HEK293 (cell line): ENCODE measurements at regions not wholly inside any gene's neighbourhood (a gene's known extent, or its start where the extent isn't known, plus 50 kb on each side); places are given as distances from the start of the nearest gene placed in this dataset.

ENCODE experiments used
- CTCF ChIA-PET: fragments of 350-600 bp; formaldehyde crosslinking; extraction: SDS; loops from one replicate; lab custom pipeline; 2021; ENCODE audit warnings: antibody characterized with exemption; lab: Yijun Ruan, JAX
- POLR2A ChIA-PET: fragments of 300-600 bp; formaldehyde crosslinking; extraction: SDS; loops from one replicate; lab custom pipeline; 2020; ENCODE audit warnings: antibody characterized with exemption, inconsistent platforms; lab: Yijun Ruan, JAX
- H3K27ac ChIP-seq: fragments of 200-500 bp; sonication (Bioruptor generic); 2 replicates; pipeline ENCODE4 v1.5.1; 2014; ENCODE audit warnings: low read depth, low read length, control low read depth, inconsistent platforms; ENCODE audit errors: extremely low read depth
- H3K36me3 ChIP-seq, 2 experiments: fragments of 200-500 bp in 1 of 2; sonication (Bioruptor generic) in 1 of 2; 1 replicate in 1 of 2; 2 replicates in 1 of 2; pipeline ENCODE4 v1.5.1; 2014 to 2017; ENCODE audit warnings: inconsistent platforms in 2 of 2, low read length in 2 of 2; ENCODE audit not compliant: control insufficient read depth in 2 of 2, insufficient read depth in 1 of 2
- H3K4me1 ChIP-seq: fragments of 200-500 bp; sonication (Bioruptor generic); 2 replicates; pipeline ENCODE4 v1.5.1; 2014; ENCODE audit warnings: mild to moderate bottlenecking, low read length, inconsistent platforms; ENCODE audit not compliant: control insufficient read depth, insufficient read depth
- H3K4me3 ChIP-seq: 2 replicates; pipeline ENCODE4 v1.5.1; 2011; ENCODE audit warnings: low read depth, mild to moderate bottlenecking, control low read depth, low read length, moderate library complexity
- H3K9me3 ChIP-seq: fragments of 200-500 bp; sonication (Bioruptor generic); 2 replicates; pipeline ENCODE4 v1.5.1; 2014; ENCODE audit warnings: low read depth, low read length, inconsistent platforms; ENCODE audit not compliant: control insufficient read depth, insufficient read depth
- HOXA7 ChIP-seq: sonication (generic); formaldehyde crosslinking; IDR thresholded peaks from 2 replicates; pipeline ENCODE4 v1.8.1; 2022; ENCODE audit warnings: missing genetic modification reagents, borderline replicate concordance
- RBAK ChIP-seq: fragments of 450-650 bp; formaldehyde crosslinking; IDR thresholded peaks from 2 replicates; pipeline ENCODE4 v1.5.1; 2016; ENCODE audit warnings: missing biosample characterization, missing genetic modification characterization
- REPIN1 ChIP-seq: fragments of 450-650 bp; formaldehyde crosslinking; IDR thresholded peaks from 2 replicates; pipeline ENCODE4 v1.5.1; 2017; ENCODE audit warnings: missing biosample characterization, missing genetic modification characterization, low read depth
- ZBTB21 ChIP-seq: fragments of 450-650 bp; formaldehyde crosslinking; IDR thresholded peaks from 2 replicates; pipeline ENCODE4 v1.5.1; 2017; ENCODE audit warnings: missing biosample characterization, missing genetic modification characterization
- ZNF132 ChIP-seq: fragments of 450-650 bp; formaldehyde crosslinking; IDR thresholded peaks from 2 replicates; pipeline ENCODE4 v1.5.1; 2017; ENCODE audit warnings: missing biosample characterization, missing genetic modification characterization, borderline replicate concordance
- ZNF138 ChIP-seq: fragments of 450-650 bp; formaldehyde crosslinking; IDR thresholded peaks from 2 replicates; pipeline ENCODE4 v1.5.1; 2016; ENCODE audit warnings: missing biosample characterization, missing genetic modification characterization, borderline replicate concordance
- ZNF311 ChIP-seq: fragments of 450-650 bp; formaldehyde crosslinking; IDR thresholded peaks from 2 replicates; pipeline ENCODE4 v1.5.1; 2017; ENCODE audit warnings: missing biosample characterization, missing genetic modification characterization, borderline replicate concordance
- ZNF324 ChIP-seq: fragments of 450-650 bp; formaldehyde crosslinking; IDR thresholded peaks from 2 replicates; pipeline ENCODE4 v1.5.1; 2016; ENCODE audit warnings: missing biosample characterization, missing genetic modification characterization
- ZNF416 ChIP-seq: fragments of 450-650 bp; formaldehyde crosslinking; IDR thresholded peaks from 2 replicates; pipeline ENCODE4 v1.5.1; 2016; ENCODE audit warnings: missing biosample characterization, missing genetic modification characterization
- ZNF621 ChIP-seq: fragments of 450-650 bp; formaldehyde crosslinking; IDR thresholded peaks from 2 replicates; pipeline ENCODE4 v1.5.1; 2017; ENCODE audit warnings: missing biosample characterization, missing genetic modification characterization
- ZNF629 ChIP-seq: fragments of 450-650 bp; formaldehyde crosslinking; IDR thresholded peaks from 2 replicates; pipeline ENCODE4 v1.5.1; 2017; ENCODE audit warnings: missing biosample characterization, missing genetic modification characterization
- ZNF677 ChIP-seq: fragments of 450-650 bp; IDR thresholded peaks from 2 replicates; pipeline ENCODE4 v1.5.0; 2018; ENCODE audit warnings: missing biosample characterization, mild to moderate bottlenecking, missing genetic modification characterization, moderate library complexity
- ZSCAN16 ChIP-seq: fragments of 450-650 bp; formaldehyde crosslinking; IDR thresholded peaks from 2 replicates; pipeline ENCODE4 v1.5.1; 2016; ENCODE audit warnings: missing biosample characterization, missing genetic modification characterization
- TF ChIP-seq, protein P1 (sequence below): fragments of 450-650 bp; formaldehyde crosslinking; IDR thresholded peaks from 2 replicates; pipeline ENCODE4 v1.5.1; 2016; ENCODE audit warnings: missing biosample characterization, missing genetic modification characterization, borderline replicate concordance
- TF ChIP-seq, protein P2 (sequence below): fragments of 450-650 bp; formaldehyde crosslinking; IDR thresholded peaks from 2 replicates; pipeline ENCODE4 v1.5.0; 2017; ENCODE audit warnings: missing biosample characterization, missing genetic modification characterization, borderline replicate concordance
- TF ChIP-seq, protein P3 (sequence below): fragments of 450-650 bp; formaldehyde crosslinking; IDR thresholded peaks from 2 replicates; pipeline ENCODE4 v1.5.1; 2016; ENCODE audit warnings: missing biosample characterization, missing genetic modification characterization
- TF ChIP-seq, protein P4 (sequence below): fragments of 450-650 bp; IDR thresholded peaks from 2 replicates; pipeline ENCODE4 v1.5.1; 2018; ENCODE audit warnings: missing biosample characterization, mild to moderate bottlenecking, missing genetic modification characterization
- TF ChIP-seq, protein P5 (sequence below): fragments of 450-650 bp; formaldehyde crosslinking; IDR thresholded peaks from 2 replicates; pipeline ENCODE4 v1.5.1; 2016; ENCODE audit warnings: missing biosample characterization, missing genetic modification characterization

DNA sequence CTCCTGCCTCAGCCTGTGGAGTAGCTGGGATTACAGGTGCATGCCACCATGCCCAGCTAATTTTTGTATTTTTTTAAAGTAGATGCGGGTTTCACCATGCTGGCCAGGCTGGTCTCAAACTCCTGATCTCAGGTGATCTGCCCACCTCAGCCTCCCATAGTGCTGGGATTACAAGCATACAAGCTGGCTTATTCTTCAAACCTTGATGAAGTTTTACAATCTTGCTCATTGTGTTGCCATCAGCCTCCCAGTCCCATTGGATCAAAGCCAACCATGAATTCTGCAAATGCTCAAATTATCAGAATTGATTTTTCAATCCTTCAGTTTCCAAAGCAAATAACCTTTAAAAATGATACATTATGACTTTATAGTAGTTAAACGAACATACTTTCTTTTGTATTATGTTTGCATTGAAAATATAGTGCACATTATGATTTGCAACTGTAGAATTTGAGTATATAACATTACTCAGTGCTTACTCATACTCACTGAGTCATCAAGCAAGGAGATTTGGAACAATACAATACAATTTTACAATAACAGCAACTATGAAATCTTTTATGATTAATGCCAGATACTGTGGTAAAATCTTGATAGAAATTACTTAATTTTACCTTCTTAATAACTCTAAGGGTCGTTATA, 1491.9 kb upstream of the CELF4 start (continued):
- TF ChIP-seq, protein P1, sequence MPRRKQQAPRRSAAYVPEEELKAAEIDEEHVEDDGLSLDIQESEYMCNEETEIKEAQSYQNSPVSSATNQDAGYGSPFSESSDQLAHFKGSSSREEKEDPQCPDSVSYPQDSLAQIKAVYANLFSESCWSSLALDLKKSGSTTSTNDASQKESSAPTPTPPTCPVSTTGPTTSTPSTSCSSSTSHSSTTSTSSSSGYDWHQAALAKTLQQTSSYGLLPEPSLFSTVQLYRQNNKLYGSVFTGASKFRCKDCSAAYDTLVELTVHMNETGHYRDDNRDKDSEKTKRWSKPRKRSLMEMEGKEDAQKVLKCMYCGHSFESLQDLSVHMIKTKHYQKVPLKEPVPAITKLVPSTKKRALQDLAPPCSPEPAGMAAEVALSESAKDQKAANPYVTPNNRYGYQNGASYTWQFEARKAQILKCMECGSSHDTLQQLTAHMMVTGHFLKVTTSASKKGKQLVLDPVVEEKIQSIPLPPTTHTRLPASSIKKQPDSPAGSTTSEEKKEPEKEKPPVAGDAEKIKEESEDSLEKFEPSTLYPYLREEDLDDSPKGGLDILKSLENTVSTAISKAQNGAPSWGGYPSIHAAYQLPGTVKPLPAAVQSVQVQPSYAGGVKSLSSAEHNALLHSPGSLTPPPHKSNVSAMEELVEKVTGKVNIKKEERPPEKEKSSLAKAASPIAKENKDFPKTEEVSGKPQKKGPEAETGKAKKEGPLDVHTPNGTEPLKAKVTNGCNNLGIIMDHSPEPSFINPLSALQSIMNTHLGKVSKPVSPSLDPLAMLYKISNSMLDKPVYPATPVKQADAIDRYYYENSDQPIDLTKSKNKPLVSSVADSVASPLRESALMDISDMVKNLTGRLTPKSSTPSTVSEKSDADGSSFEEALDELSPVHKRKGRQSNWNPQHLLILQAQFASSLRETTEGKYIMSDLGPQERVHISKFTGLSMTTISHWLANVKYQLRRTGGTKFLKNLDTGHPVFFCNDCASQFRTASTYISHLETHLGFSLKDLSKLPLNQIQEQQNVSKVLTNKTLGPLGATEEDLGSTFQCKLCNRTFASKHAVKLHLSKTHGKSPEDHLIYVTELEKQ (tag by site-specific recombination) = no peak

DNA sequence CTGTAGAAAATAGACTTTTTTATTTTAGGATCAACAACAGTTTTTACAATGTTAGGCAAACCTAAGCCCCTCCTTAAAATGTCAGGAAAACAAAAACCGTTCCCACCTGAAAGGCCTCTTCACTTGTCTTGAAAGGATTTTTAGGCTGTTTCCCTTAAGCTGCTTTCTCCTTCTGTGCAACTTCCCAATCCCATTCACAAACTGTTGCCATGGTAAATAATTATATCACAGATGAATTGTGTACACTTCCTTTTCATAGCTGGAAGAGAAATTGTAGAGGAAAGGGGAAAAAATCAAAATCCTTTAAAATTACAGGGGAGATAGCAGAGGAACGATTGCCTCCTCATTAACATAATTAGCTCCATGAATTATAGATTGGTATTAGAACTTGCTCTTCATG, 1488.0 kb upstream of the CELF4 start:
- no peak overlapping the region for H3K4me3 ChIP-seq
- no peaks in the 10 kb centered on the region for H3K36me3 ChIP-seq
- no peaks in the 10 kb centered on the region for H3K4me1 ChIP-seq
- ChIA-PET CTCF (interaction anchor here (0.6 kb wide), 1 partner anchor 1070 kb away, joined by 3 read pairs; no protein-coding TSS in a partner anchor), POLR2A (no interaction called here)
- TF ChIP-seq, protein P2, sequence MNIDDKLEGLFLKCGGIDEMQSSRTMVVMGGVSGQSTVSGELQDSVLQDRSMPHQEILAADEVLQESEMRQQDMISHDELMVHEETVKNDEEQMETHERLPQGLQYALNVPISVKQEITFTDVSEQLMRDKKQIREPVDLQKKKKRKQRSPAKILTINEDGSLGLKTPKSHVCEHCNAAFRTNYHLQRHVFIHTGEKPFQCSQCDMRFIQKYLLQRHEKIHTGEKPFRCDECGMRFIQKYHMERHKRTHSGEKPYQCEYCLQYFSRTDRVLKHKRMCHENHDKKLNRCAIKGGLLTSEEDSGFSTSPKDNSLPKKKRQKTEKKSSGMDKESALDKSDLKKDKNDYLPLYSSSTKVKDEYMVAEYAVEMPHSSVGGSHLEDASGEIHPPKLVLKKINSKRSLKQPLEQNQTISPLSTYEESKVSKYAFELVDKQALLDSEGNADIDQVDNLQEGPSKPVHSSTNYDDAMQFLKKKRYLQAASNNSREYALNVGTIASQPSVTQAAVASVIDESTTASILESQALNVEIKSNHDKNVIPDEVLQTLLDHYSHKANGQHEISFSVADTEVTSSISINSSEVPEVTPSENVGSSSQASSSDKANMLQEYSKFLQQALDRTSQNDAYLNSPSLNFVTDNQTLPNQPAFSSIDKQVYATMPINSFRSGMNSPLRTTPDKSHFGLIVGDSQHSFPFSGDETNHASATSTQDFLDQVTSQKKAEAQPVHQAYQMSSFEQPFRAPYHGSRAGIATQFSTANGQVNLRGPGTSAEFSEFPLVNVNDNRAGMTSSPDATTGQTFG = no peak
- TF ChIP-seq, protein P3, sequence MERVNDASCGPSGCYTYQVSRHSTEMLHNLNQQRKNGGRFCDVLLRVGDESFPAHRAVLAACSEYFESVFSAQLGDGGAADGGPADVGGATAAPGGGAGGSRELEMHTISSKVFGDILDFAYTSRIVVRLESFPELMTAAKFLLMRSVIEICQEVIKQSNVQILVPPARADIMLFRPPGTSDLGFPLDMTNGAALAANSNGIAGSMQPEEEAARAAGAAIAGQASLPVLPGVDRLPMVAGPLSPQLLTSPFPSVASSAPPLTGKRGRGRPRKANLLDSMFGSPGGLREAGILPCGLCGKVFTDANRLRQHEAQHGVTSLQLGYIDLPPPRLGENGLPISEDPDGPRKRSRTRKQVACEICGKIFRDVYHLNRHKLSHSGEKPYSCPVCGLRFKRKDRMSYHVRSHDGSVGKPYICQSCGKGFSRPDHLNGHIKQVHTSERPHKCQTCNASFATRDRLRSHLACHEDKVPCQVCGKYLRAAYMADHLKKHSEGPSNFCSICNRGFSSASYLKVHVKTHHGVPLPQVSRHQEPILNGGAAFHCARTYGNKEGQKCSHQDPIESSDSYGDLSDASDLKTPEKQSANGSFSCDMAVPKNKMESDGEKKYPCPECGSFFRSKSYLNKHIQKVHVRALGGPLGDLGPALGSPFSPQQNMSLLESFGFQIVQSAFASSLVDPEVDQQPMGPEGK (tag by site-specific recombination) = no peak
- TF ChIP-seq, protein P4, sequence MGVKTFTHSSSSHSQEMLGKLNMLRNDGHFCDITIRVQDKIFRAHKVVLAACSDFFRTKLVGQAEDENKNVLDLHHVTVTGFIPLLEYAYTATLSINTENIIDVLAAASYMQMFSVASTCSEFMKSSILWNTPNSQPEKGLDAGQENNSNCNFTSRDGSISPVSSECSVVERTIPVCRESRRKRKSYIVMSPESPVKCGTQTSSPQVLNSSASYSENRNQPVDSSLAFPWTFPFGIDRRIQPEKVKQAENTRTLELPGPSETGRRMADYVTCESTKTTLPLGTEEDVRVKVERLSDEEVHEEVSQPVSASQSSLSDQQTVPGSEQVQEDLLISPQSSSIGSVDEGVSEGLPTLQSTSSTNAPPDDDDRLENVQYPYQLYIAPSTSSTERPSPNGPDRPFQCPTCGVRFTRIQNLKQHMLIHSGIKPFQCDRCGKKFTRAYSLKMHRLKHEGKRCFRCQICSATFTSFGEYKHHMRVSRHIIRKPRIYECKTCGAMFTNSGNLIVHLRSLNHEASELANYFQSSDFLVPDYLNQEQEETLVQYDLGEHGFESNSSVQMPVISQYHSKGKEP = no peak
- TF ChIP-seq ZNF138 (tag by site-specific recombination) (no peak), HOXA7 (CRISPR knock-in tag) (no peak), ZNF621 (tag by site-specific recombination) (no peak), RBAK (tag by site-specific recombination) (no peak), ZBTB21 (tag by site-specific recombination) (no peak), ZNF677 (no peak)
- TF ChIP-seq, protein P5, sequence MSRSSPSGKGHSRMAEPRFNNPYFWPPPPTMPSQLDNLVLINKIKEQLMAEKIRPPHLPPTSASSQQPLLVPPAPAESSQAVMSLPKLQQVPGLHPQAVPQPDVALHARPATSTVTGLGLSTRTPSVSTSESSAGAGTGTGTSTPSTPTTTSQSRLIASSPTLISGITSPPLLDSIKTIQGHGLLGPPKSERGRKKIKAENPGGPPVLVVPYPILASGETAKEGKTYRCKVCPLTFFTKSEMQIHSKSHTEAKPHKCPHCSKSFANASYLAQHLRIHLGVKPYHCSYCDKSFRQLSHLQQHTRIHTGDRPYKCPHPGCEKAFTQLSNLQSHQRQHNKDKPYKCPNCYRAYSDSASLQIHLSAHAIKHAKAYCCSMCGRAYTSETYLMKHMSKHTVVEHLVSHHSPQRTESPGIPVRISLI = no peak
- no peak overlapping the region for H3K27ac ChIP-seq
- no peaks in the 10 kb centered on the region for H3K9me3 ChIP-seq

DNA sequence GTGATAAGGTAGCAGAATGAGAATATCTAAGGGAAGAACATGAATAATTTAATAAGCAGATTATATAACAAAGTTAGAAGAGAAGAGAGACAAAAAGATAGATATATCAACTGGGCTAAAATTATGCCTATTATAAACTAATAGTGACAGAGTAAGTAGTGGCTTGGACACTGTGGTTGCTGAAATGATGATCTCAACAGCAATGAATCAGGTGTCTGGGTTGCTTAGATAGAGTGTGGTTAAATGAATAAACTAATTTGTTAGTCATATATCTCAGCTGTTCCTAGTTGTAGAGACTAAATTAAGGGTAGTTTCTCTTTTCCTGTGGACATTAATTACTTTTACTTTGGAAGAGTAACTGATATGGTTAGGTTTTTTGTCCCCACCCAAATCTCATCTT, 1485.4 kb upstream of the CELF4 start:
- CTCF ChIA-PET = no interaction called here
- no peaks in the 10 kb centered on the region for H3K4me1 ChIP-seq
- no peak overlapping the region for H3K27ac ChIP-seq
- POLR2A ChIA-PET = no interaction called here
- no peaks in the 10 kb centered on the region for H3K9me3 ChIP-seq
- H3K4me3 ChIP-seq = no peak overlapping the region
- H3K36me3 ChIP-seq = no peaks in the 10 kb centered on the region
- TF ChIP-seq ZNF416 (no peak), ZNF132 (tag by site-specific recombination) (no peak), ZNF629 (tag by site-specific recombination) (no peak), ZNF311 (tag by site-specific recombination) (no peak), REPIN1 (tag by site-specific recombination) (no peak), ZSCAN16 (tag by site-specific recombination) (no peak), ZNF324 (no peak)
- TF ChIP-seq, protein P1 (tag by site-specific recombination) = no peak
